DOHH2 (cell line): ENCODE measurements at regions not wholly inside any gene's neighbourhood (a gene's known extent, or its start where the extent isn't known, plus 50 kb on each side); places are given as distances from the start of the nearest gene placed in this dataset.

Source experiments
- H3F3A ChIP-seq: fragments of 200-600 bp; sonication (generic), shearing (Covaris generic); 2 replicates; pipeline ENCODE4 v1.6.0; 2016; ENCODE audit warnings: antibody characterized with exemption, mild to moderate bottlenecking; ENCODE audit not compliant: control insufficient read depth, insufficient read depth
- H3K27ac ChIP-seq: fragments of 200-600 bp; sonication (generic); 2 replicates; pipeline ENCODE4 v1.5.1; 2014; ENCODE audit warnings: low read depth, mild to moderate bottlenecking, low read length, moderate library complexity
- H3K27me3 ChIP-seq: fragments of 200-600 bp; sonication (generic); 2 replicates; pipeline ENCODE4 v1.6.1; 2014; ENCODE audit warnings: mild to moderate bottlenecking, low read length, mixed read lengths; ENCODE audit not compliant: control insufficient read depth
- H3K36me3 ChIP-seq: fragments of 200-600 bp; sonication (generic); 2 replicates; pipeline ENCODE4 v1.6.1; 2014; ENCODE audit warnings: mild to moderate bottlenecking, low read length, moderate library complexity, mixed read lengths; ENCODE audit not compliant: control insufficient read depth
- H3K4me1 ChIP-seq: fragments of 200-600 bp; sonication (generic); 2 replicates; pipeline ENCODE4 v1.6.1; 2014; ENCODE audit warnings: mild to moderate bottlenecking, low read length, mixed read lengths; ENCODE audit not compliant: control insufficient read depth
- H3K4me2 ChIP-seq: fragments of 200-600 bp; sonication (generic); 2 replicates; pipeline ENCODE4 v1.6.0; 2014; ENCODE audit warnings: mild to moderate bottlenecking, low read length, moderate library complexity
- H3K4me3 ChIP-seq: fragments of 200-600 bp; sonication (generic); 2 replicates; pipeline ENCODE4 v1.5.1; 2014; ENCODE audit warnings: mild to moderate bottlenecking, low read length, mixed read lengths
- H3K79me2 ChIP-seq: fragments of 200-600 bp; sonication (generic); 2 replicates; pipeline ENCODE4 v1.6.1; 2014; ENCODE audit warnings: mild to moderate bottlenecking, low read length, mixed read lengths; ENCODE audit not compliant: control insufficient read depth
- H3K9me2 ChIP-seq: fragments of 200-600 bp; sonication (generic); replicated peaks from 2 replicates; pipeline ENCODE4 v1.6.1; 2014; ENCODE audit warnings: mild to moderate bottlenecking, low read length, mixed read lengths; ENCODE audit not compliant: control insufficient read depth
- H3K9me3 ChIP-seq: fragments of 200-600 bp; sonication (generic); 2 replicates; pipeline ENCODE4 v1.6.1; 2014; ENCODE audit warnings: antibody characterized with exemption, low read length, mixed read lengths; ENCODE audit not compliant: control insufficient read depth, insufficient read depth
- H4K20me1 ChIP-seq: fragments of 200-600 bp; sonication (generic); 2 replicates; pipeline ENCODE4 v1.6.0; 2014; ENCODE audit warnings: low read depth, mild to moderate bottlenecking, antibody characterized with exemption, low read length, moderate library complexity; ENCODE audit not compliant: control insufficient read depth, insufficient read depth
- EZH2phosphoT487 ChIP-seq: fragments of 200-600 bp; sonication (generic); IDR thresholded peaks from 2 replicates; pipeline ENCODE4 v1.6.1; 2017; ENCODE audit warnings: borderline replicate concordance, mild to moderate bottlenecking, antibody characterized with exemption, low read length, moderate library complexity, mixed read lengths
- TF ChIP-seq, protein P1 (sequence below): fragments of 200-600 bp; sonication (generic); IDR thresholded peaks from one replicate; pipeline ENCODE4 v1.5.1; 2014; ENCODE audit warnings: antibody characterized with exemption, mild to moderate bottlenecking, low read depth, low read length; ENCODE audit not compliant: poor library complexity, severe bottlenecking

DNA sequence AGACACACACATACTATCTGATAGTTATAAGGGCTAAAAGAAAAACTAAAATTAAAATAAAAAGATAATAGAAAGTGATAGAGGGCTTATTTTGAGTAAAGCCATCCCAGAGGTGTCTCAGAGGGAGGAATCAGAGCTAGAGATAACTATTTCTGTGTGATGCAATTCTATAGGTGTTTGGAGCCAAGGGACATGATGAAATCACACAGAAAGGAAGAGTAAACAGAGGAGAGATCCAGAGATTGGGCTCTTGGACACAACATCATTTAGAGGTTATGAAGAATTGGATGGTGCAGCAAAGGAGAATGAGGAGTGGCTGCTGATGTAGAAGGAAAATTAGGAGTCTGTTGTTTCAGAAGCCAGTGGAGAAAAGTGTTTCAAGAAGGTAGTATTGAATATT is 393.5 kb downstream of the DIRAS2 start:
- no peak overlapping the region for H3K27ac ChIP-seq
- TF ChIP-seq, protein P1, sequence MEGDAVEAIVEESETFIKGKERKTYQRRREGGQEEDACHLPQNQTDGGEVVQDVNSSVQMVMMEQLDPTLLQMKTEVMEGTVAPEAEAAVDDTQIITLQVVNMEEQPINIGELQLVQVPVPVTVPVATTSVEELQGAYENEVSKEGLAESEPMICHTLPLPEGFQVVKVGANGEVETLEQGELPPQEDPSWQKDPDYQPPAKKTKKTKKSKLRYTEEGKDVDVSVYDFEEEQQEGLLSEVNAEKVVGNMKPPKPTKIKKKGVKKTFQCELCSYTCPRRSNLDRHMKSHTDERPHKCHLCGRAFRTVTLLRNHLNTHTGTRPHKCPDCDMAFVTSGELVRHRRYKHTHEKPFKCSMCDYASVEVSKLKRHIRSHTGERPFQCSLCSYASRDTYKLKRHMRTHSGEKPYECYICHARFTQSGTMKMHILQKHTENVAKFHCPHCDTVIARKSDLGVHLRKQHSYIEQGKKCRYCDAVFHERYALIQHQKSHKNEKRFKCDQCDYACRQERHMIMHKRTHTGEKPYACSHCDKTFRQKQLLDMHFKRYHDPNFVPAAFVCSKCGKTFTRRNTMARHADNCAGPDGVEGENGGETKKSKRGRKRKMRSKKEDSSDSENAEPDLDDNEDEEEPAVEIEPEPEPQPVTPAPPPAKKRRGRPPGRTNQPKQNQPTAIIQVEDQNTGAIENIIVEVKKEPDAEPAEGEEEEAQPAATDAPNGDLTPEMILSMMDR: no peak
- no peak for TF ChIP-seq EZH2phosphoT487

DNA sequence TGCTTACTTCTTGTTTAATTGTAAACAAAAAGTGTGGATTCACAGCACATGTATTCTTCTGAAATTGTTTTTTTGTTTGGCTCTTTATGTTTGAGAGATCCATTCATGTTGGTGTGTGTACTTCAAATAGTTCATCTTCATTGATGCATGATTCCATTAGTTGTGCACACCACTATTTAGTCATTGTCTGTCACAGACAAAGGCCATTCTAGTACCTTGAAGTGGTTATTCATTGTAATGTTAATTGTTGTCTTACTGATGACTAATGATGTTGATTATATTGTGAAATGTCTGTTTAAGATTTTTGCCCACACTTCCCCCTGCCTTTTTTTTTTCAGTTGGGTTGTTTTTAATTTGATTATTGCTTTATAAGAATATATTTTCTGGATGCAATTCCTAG is 391.3 kb downstream of the DIRAS2 start:
- TF ChIP-seq, protein P1: no peak
- no peak for TF ChIP-seq EZH2phosphoT487
- H3K4me1 ChIP-seq: no peaks in the 10 kb centered on the region
- H3K9me2 ChIP-seq: no peaks in the 10 kb centered on the region
- H4K20me1 ChIP-seq: no peaks in the 10 kb centered on the region
- no peak overlapping the region for H3K4me3 ChIP-seq
- no peak overlapping the region for H3K4me2 ChIP-seq
- H3K79me2 ChIP-seq: no peaks in the 10 kb centered on the region
- H3K27ac ChIP-seq: no peak overlapping the region
- H3K27me3 ChIP-seq: no peaks in the 10 kb centered on the region; the same call in 1 of the 2 replicates
- H3K9me3 ChIP-seq: no peaks in the 10 kb centered on the region
- H3F3A ChIP-seq: no peaks in the 10 kb centered on the region
- H3K36me3 ChIP-seq: no peaks in the 10 kb centered on the region

More for the DNA sequence above, 393.5 kb downstream of the DIRAS2 start:
- Histone ChIP-seq H3K4me3 (no peak overlapping the region), H3F3A (no peaks in the 10 kb centered on the region), H4K20me1 (no peaks in the 10 kb centered on the region), H3K79me2 (no peaks in the 10 kb centered on the region), H3K4me1 (no peaks in the 10 kb centered on the region), H3K36me3 (no peaks in the 10 kb centered on the region), H3K4me2 (no peak overlapping the region), H3K9me3 (no peaks in the 10 kb centered on the region), H3K27me3 (no peaks in the 10 kb centered on the region; the same call in 1 of the 2 replicates), H3K9me2 (no peaks in the 10 kb centered on the region)

DNA sequence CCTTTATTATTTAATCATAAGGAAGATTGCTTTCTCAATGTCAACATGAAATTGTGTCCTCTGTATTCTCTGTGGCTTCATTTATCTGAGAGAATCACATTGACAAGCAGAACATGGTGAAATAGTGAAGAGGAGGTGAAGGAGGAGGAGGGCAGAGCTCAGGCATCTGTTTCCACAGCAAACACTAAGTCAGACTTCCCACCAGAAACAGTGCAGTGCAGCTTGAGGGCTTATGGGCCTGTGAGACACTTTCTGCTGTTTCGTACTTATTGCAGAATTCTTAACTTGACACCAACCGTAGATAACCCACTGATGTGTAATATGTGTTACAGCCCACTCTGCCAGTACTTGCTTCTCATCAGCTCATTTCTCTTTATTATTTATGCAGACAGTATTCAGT is 386.3 kb downstream of the DIRAS2 start:
- H3K4me2 ChIP-seq: no peak overlapping the region
- H3K9me2 ChIP-seq: no peaks in the 10 kb centered on the region
- no peaks in the 10 kb centered on the region for H3K36me3 ChIP-seq
- H3K79me2 ChIP-seq: no peaks in the 10 kb centered on the region
- H3K4me1 ChIP-seq: no peaks in the 10 kb centered on the region
- no peak overlapping the region for H3K4me3 ChIP-seq
- TF ChIP-seq, protein P1: no peak
- no peak for TF ChIP-seq EZH2phosphoT487
- no peaks in the 10 kb centered on the region for H3F3A ChIP-seq
- H4K20me1 ChIP-seq: no peaks in the 10 kb centered on the region
- H3K27me3 ChIP-seq: no peaks in the 10 kb centered on the region
- H3K9me3 ChIP-seq: no peaks in the 10 kb centered on the region
- no peak overlapping the region for H3K27ac ChIP-seq
